HUES48 (cell line): ENCODE measurements at regions not wholly inside any gene's neighbourhood (a gene's known extent, or its start where the extent isn't known, plus 50 kb on each side); places are given as distances from the start of the nearest gene placed in this dataset.

Experiments used
- H3K27ac ChIP-seq: one replicate; pipeline ENCODE4 v1.7.0; 2013; ENCODE audit warnings: low read depth, low read length, inconsistent platforms
- H3K27me3 ChIP-seq: 2 replicates; pipeline ENCODE4 v1.6.1; 2013; ENCODE audit warnings: mild to moderate bottlenecking, low read length; ENCODE audit not compliant: control insufficient read depth, insufficient read depth
- H3K36me3 ChIP-seq: 2 replicates; pipeline ENCODE4 v1.6.1; 2013; ENCODE audit warnings: low read length; ENCODE audit not compliant: control insufficient read depth, insufficient read depth
- H3K4me1 ChIP-seq: 2 replicates; pipeline ENCODE4 v1.6.1; 2013; ENCODE audit warnings: mild to moderate bottlenecking, low read length; ENCODE audit not compliant: control insufficient read depth, insufficient read depth
- H3K4me3 ChIP-seq: 2 replicates; pipeline ENCODE4 v1.5.1; 2013; ENCODE audit warnings: mild to moderate bottlenecking, low read depth, low read length
- H3K9ac ChIP-seq: 2 replicates; pipeline ENCODE4 v1.6.1; 2013; ENCODE audit warnings: mild to moderate bottlenecking, low read depth, low read length, moderate library complexity
- H3K9me3 ChIP-seq: 2 replicates; pipeline ENCODE4 v1.6.1; 2013; ENCODE audit warnings: low read length; ENCODE audit not compliant: control insufficient read depth, insufficient read depth

- no peaks in the 10 kb centered on the region for H3K4me1 ChIP-seq
- H3K36me3 ChIP-seq = no peaks in the 10 kb centered on the region
- no peak overlapping the region for H3K4me3 ChIP-seq
- H3K27ac ChIP-seq = no peak overlapping the region
- H3K27me3 ChIP-seq = no peaks in the 10 kb centered on the region
- H3K9me3 ChIP-seq = no peaks in the 10 kb centered on the region
- H3K9ac ChIP-seq = no peak overlapping the region
These were observed 466.7 kb downstream of the TSHZ3 start for GRCh38 chr19:30882411-30883005.

- H3K27me3 ChIP-seq = no peaks in the 10 kb centered on the region
These were observed 467.3 kb downstream of the TSHZ3 start for GRCh38 chr19:30881930-30882329.

GRCh38 chr19:30881281-30881680, 468.0 kb downstream of the TSHZ3 start:
- Histone ChIP-seq H3K27me3 (no peaks in the 10 kb centered on the region), H3K4me3 (no peak overlapping the region), H3K4me1 (no peaks in the 10 kb centered on the region), H3K9me3 (no peaks in the 10 kb centered on the region), H3K9ac (no peak overlapping the region), H3K36me3 (no peaks in the 10 kb centered on the region), H3K27ac (no peak overlapping the region)

More at GRCh38 chr19:30881930-30882329, 467.3 kb downstream of the TSHZ3 start:
- Histone ChIP-seq H3K36me3 (no peaks in the 10 kb centered on the region), H3K27ac (no peak overlapping the region), H3K9me3 (no peaks in the 10 kb centered on the region), H3K9ac (no peak overlapping the region), H3K4me3 (no peak overlapping the region), H3K4me1 (no peaks in the 10 kb centered on the region)

- H3K9me3 ChIP-seq = no peaks in the 10 kb centered on the region
- no peak overlapping the region for H3K9ac ChIP-seq
- H3K36me3 ChIP-seq = no peaks in the 10 kb centered on the region
- no peaks in the 10 kb centered on the region for H3K4me1 ChIP-seq
- no peak overlapping the region for H3K4me3 ChIP-seq
- no peaks in the 10 kb centered on the region for H3K27me3 ChIP-seq
- H3K27ac ChIP-seq = no peak overlapping the region
These were observed 468.7 kb downstream of the TSHZ3 start for GRCh38 chr19:30880551-30880950.

- Histone ChIP-seq H3K36me3 (no peaks in the 10 kb centered on the region), H3K27ac (no peak overlapping the region), H3K4me3 (no peak overlapping the region), H3K9ac (no peak overlapping the region), H3K4me1 (no peaks in the 10 kb centered on the region), H3K9me3 (no peaks in the 10 kb centered on the region), H3K27me3 (no peaks in the 10 kb centered on the region)
These were observed 469.1 kb downstream of the TSHZ3 start for GRCh38 chr19:30880151-30880550.

- Histone ChIP-seq H3K4me3 (no peak overlapping the region), H3K4me1 (no peaks in the 10 kb centered on the region), H3K27me3 (no peaks in the 10 kb centered on the region), H3K9me3 (no peaks in the 10 kb centered on the region), H3K9ac (no peak overlapping the region), H3K36me3 (no peaks in the 10 kb centered on the region), H3K27ac (no peak overlapping the region)
These were observed 469.5 kb downstream of the TSHZ3 start for GRCh38 chr19:30879736-30880135.

GRCh38 chr19:30879225-30879624, 470.0 kb downstream of the TSHZ3 start:
- H3K9me3 ChIP-seq = no peaks in the 10 kb centered on the region
- no peaks in the 10 kb centered on the region for H3K4me1 ChIP-seq
- H3K9ac ChIP-seq = no peak overlapping the region
- no peaks in the 10 kb centered on the region for H3K27me3 ChIP-seq
- H3K4me3 ChIP-seq = no peak overlapping the region
- H3K36me3 ChIP-seq = no peaks in the 10 kb centered on the region
- H3K27ac ChIP-seq = no peak overlapping the region

- H3K27me3 ChIP-seq = no peaks in the 10 kb centered on the region
- no peaks in the 10 kb centered on the region for H3K36me3 ChIP-seq
- H3K4me3 ChIP-seq = no peak overlapping the region
- no peaks in the 10 kb centered on the region for H3K4me1 ChIP-seq
- H3K9ac ChIP-seq = no peak overlapping the region
- H3K27ac ChIP-seq = no peak overlapping the region
- H3K9me3 ChIP-seq = no peaks in the 10 kb centered on the region
These were observed 470.7 kb downstream of the TSHZ3 start for GRCh38 chr19:30878495-30878894.

- Histone ChIP-seq H3K27me3 (no peaks in the 10 kb centered on the region), H3K4me3 (no peak overlapping the region), H3K27ac (no peak overlapping the region), H3K36me3 (no peaks in the 10 kb centered on the region), H3K9ac (no peak overlapping the region), H3K4me1 (no peaks in the 10 kb centered on the region), H3K9me3 (no peaks in the 10 kb centered on the region)
These were observed 471.5 kb downstream of the TSHZ3 start for GRCh38 chr19:30877661-30878113.

- Histone ChIP-seq H3K36me3 (no peaks in the 10 kb centered on the region), H3K27me3 (no peaks in the 10 kb centered on the region), H3K9me3 (no peaks in the 10 kb centered on the region), H3K27ac (no peak overlapping the region), H3K4me3 (no peak overlapping the region), H3K4me1 (no peaks in the 10 kb centered on the region), H3K9ac (no peak overlapping the region)
These were observed 475.5 kb downstream of the TSHZ3 start for GRCh38 chr19:30873691-30874090.

GRCh38 chr19:30873003-30873402, 476.2 kb downstream of the TSHZ3 start:
- Histone ChIP-seq H3K4me1 (no peaks in the 10 kb centered on the region), H3K27ac (no peak overlapping the region), H3K36me3 (no peaks in the 10 kb centered on the region), H3K9ac (no peak overlapping the region), H3K4me3 (no peak overlapping the region), H3K27me3 (no peaks in the 10 kb centered on the region), H3K9me3 (no peaks in the 10 kb centered on the region)
